Epidermal melanocyte (primary cell): ENCODE measurements at regions not wholly inside any gene's neighbourhood (a gene's known extent, or its start where the extent isn't known, plus 50 kb on each side); places are given as distances from the start of the nearest gene placed in this dataset.

Experiments
- DNase-seq: peaks from one replicate; pipeline ENCODE4 v3.0.0; 2011; ENCODE audit warnings: low spot score; ENCODE audit not compliant: insufficient read length

- DNase-seq = no peak
These were observed 548.5 kb downstream of the SLITRK1 start for GRCh38 chr13:83333614-83334388.

GRCh38 chr13:83332751-83333150, 549.5 kb downstream of the SLITRK1 start:
- no peak for DNase-seq

GRCh38 chr13:83327091-83327490, 555.2 kb downstream of the SLITRK1 start:
- DNase-seq = no peak

GRCh38 chr13:83325125-83325853, 557.0 kb downstream of the SLITRK1 start:
- DNase-seq = no peak

- no peak for DNase-seq
These were observed 570.2 kb downstream of the SLITRK1 start for GRCh38 chr13:83311886-83312577.

- no peak for DNase-seq
These were observed 583.7 kb downstream of the SLITRK1 start for GRCh38 chr13:83298617-83299016.

GRCh38 chr13:83297586-83298290, 584.5 kb downstream of the SLITRK1 start:
- DNase-seq = no peak

GRCh38 chr13:83295686-83296085, 586.6 kb downstream of the SLITRK1 start:
- DNase-seq = no peak

- DNase-seq = no peak
These were observed 595.5 kb downstream of the SLITRK1 start for GRCh38 chr13:83286737-83287136.

- DNase-seq = no peak
These were observed 600.6 kb downstream of the SLITRK1 start for GRCh38 chr13:83281654-83282053.

- DNase-seq = no peak
These were observed 607.6 kb downstream of the SLITRK1 start for GRCh38 chr13:83274679-83275078.

GRCh38 chr13:83272652-83273240, 609.5 kb downstream of the SLITRK1 start:
- no peak for DNase-seq

GRCh38 chr13:83272076-83272475, 610.2 kb downstream of the SLITRK1 start:
- no peak for DNase-seq

- DNase-seq = no peak
These were observed 617.0 kb downstream of the SLITRK1 start for GRCh38 chr13:83265279-83265678.

GRCh38 chr13:83248751-83249150, 633.5 kb downstream of the SLITRK1 start:
- no peak for DNase-seq

GRCh38 chr13:83232626-83233025, 649.6 kb downstream of the SLITRK1 start:
- DNase-seq = no peak

- no peak for DNase-seq
These were observed 652.5 kb downstream of the SLITRK1 start for GRCh38 chr13:83229574-83230305.

- no peak for DNase-seq
These were observed 658.7 kb downstream of the SLITRK1 start for GRCh38 chr13:83223546-83223945.

- no peak for DNase-seq
These were observed 660.4 kb downstream of the SLITRK1 start for GRCh38 chr13:83221813-83222241.

- no peak for DNase-seq
These were observed 661.0 kb downstream of the SLITRK1 start for GRCh38 chr13:83221256-83221655.
